WTC11 (cell line): ENCODE measurements at regions not wholly inside any gene's neighbourhood (a gene's known extent, or its start where the extent isn't known, plus 50 kb on each side); places are given as distances from the start of the nearest gene placed in this dataset.

Experiments
- E2F4 ChIP-seq: sonication (generic); formaldehyde crosslinking; IDR thresholded peaks from 2 replicates; pipeline ENCODE4 v1.8.1; 2022; ENCODE audit warnings: low read depth, mild to moderate bottlenecking, moderate library complexity, missing genetic modification reagents, borderline replicate concordance
- USF2 ChIP-seq: sonication (generic); formaldehyde crosslinking; IDR thresholded peaks from 2 replicates; pipeline ENCODE4 v1.8.1; 2023; ENCODE audit warnings: mild to moderate bottlenecking, missing genetic modification reagents, moderate library complexity

DNA sequence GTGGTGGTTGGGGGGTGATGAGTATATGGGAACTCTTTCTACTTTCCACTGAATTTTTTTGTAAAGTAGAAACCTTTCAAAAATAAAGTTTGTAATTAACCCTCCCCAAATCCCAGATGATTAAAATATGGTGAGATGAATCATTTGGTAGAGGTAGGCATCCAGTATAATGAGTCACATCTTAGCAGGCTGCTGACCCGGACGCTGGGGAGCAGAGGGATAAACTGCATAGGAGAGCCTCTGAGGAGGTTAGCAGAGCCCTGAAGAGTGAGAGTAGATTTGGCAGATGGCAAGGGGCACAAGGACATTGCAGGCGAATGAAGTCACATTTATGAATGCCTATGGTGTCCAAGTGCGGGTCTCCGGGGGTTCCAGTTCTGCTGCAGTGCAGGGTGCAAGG is 293.8 kb downstream of the FGF9 start:
- TF ChIP-seq E2F4 (CRISPR knock-in tag) (no peak), USF2 (CRISPR knock-in tag) (no peak)
